ENCODE measurements at regions not wholly inside any gene's neighbourhood (a gene's known extent, or its start where the extent isn't known, plus 50 kb on each side); places are given as distances from the start of the nearest gene placed in this dataset.

- H3K4me3 ChIP-seq (ENCODE audit: low read length), result no peak overlapping the region
- peak; percentile 44 for TF ChIP-seq CTCF (conservative IDR thresholded peaks at IDR 0.05; ENCODE audit: low read depth, low read length)
- no peak for DNase-seq (ENCODE audit: low read depth)
Measured at GRCh38 chr21:18522181-18522972, 118.8 kb upstream of the TMPRSS15 start.

GRCh38 chr21:18524097-18524880 is 120.7 kb upstream of the TMPRSS15 start:
- TF ChIP-seq CTCF (conservative IDR thresholded peaks at IDR 0.05; ENCODE audit: low read depth, low read length), result no peak
- DNase-seq (ENCODE audit: low read depth), result no peak
- no peak overlapping the region for H3K4me3 ChIP-seq (ENCODE audit: low read length)

- TF ChIP-seq CTCF (conservative IDR thresholded peaks at IDR 0.05; ENCODE audit: low read depth, low read length), result no peak
- DNase-seq (ENCODE audit: low read depth), result peak; percentile 77
- no peak overlapping the region for H3K4me3 ChIP-seq (ENCODE audit: low read length)
Measured at GRCh38 chr21:18529254-18529653, 125.7 kb upstream of the TMPRSS15 start.

GRCh38 chr21:18542081-18542480 is 138.5 kb upstream of the TMPRSS15 start:
- no peak for TF ChIP-seq CTCF (conservative IDR thresholded peaks at IDR 0.05; ENCODE audit: low read depth, low read length)

GRCh38 chr21:18545908-18546307 is 142.3 kb upstream of the TMPRSS15 start:
- DNase-seq (ENCODE audit: low read depth), result no peak
- H3K4me3 ChIP-seq (ENCODE audit: low read length), result no peak overlapping the region
- TF ChIP-seq CTCF (conservative IDR thresholded peaks at IDR 0.05; ENCODE audit: low read depth, low read length), result no peak

More at GRCh38 chr21:18542081-18542480, 138.5 kb upstream of the TMPRSS15 start:
- DNase-seq (ENCODE audit: low read depth), result no peak
- H3K4me3 ChIP-seq (ENCODE audit: low read length), result no peak overlapping the region

GRCh38 chr21:18547347-18547746 is 143.8 kb upstream of the TMPRSS15 start:
- no peak for DNase-seq (ENCODE audit: low read depth)
- no peak for TF ChIP-seq CTCF (conservative IDR thresholded peaks at IDR 0.05; ENCODE audit: low read depth, low read length)
- no peak overlapping the region for H3K4me3 ChIP-seq (ENCODE audit: low read length)
